Ovary (tissue), 3 donors: ENCODE measurements at regions not wholly inside any gene's neighbourhood (a gene's known extent, or its start where the extent isn't known, plus 50 kb on each side); places are given as distances from the start of the nearest gene placed in this dataset.

ENCODE experiments used
- EP300 ChIP-seq: sonication (generic); formaldehyde crosslinking; IDR thresholded peaks from one replicate; pipeline ENCODE4 v1.6.1; 2017; ENCODE audit warnings: antibody characterized with exemption
- POLR2A ChIP-seq: fragments of 450-650 bp; IDR thresholded peaks from one replicate; pipeline ENCODE4 v1.6.1; 2017; ENCODE audit warnings: antibody characterized with exemption, mild to moderate bottlenecking, moderate library complexity
- TF ChIP-seq, protein P1 (sequence below), 3 donors: fragments of 450-650 bp in 2 of 3; fragments of 200-600 bp in 1 of 3; IDR thresholded peaks; one replicate each; pipeline versions ENCODE4 v1.5.1 to v1.8.0; 2016 to 2022; ENCODE audit warnings: antibody characterized with exemption in 3 of 3, mild to moderate bottlenecking in 1 of 3
- donor health status: DM: no; HTN: no; CAD: no.

GRCh38 chr3:135539854-135540253, 425.7 kb upstream of the PPP2R3A start:
- TF ChIP-seq, protein P1, sequence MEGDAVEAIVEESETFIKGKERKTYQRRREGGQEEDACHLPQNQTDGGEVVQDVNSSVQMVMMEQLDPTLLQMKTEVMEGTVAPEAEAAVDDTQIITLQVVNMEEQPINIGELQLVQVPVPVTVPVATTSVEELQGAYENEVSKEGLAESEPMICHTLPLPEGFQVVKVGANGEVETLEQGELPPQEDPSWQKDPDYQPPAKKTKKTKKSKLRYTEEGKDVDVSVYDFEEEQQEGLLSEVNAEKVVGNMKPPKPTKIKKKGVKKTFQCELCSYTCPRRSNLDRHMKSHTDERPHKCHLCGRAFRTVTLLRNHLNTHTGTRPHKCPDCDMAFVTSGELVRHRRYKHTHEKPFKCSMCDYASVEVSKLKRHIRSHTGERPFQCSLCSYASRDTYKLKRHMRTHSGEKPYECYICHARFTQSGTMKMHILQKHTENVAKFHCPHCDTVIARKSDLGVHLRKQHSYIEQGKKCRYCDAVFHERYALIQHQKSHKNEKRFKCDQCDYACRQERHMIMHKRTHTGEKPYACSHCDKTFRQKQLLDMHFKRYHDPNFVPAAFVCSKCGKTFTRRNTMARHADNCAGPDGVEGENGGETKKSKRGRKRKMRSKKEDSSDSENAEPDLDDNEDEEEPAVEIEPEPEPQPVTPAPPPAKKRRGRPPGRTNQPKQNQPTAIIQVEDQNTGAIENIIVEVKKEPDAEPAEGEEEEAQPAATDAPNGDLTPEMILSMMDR (IDR thresholded peaks at IDR 0.05): no peak
- TF ChIP-seq EP300 (no peak), POLR2A (no peak)
